HCT116 (cell line): ENCODE measurements at regions not wholly inside any gene's neighbourhood (a gene's known extent, or its start where the extent isn't known, plus 50 kb on each side); places are given as distances from the start of the nearest gene placed in this dataset.

Experiments used
- ATAC-seq: fragments of 200-7000 bp; cut with Tn5 transposase; 2 replicates; pipeline ENCODE4 v1.9.1; 2020; ENCODE audit warnings: mild to moderate bottlenecking, moderate library complexity
- BruUV-seq: library from RNA; stranded (reverse); fragments of 400-500 nt; replicated peaks from 2 replicates; lab custom pipeline; 2021; lab: Mats Ljungman, UMichigan
- CTCF ChIA-PET: fragments of 300-600 bp; sonication (Branson Sonifier 250); formaldehyde crosslinking; loops from one replicate; lab custom pipeline; 2021; ENCODE audit warnings: antibody characterized with exemption; lab: Charles Lee
- POLR2A ChIA-PET: fragments of 300-600, 350-600 bp; sonication (Branson Sonifier 250); formaldehyde crosslinking; loops from one replicate; lab custom pipeline; 2021; ENCODE audit warnings: antibody characterized with exemption; lab: Charles Lee
- RAD21 ChIA-PET, 2 experiments: fragments of 300-600 bp; sonication (Branson Sonifier 250); formaldehyde crosslinking; loops; one replicate each; lab custom pipeline; 2023; ENCODE audit warnings: low total read pairs in 2 of 2; ENCODE audit not compliant: uncharacterized antibody in 2 of 2, unreplicated experiment in 2 of 2, low non-redundant PET in 1 of 2; lab: Charles Lee
- DNase-seq: peaks from one replicate; pipeline ENCODE4 v3.0.0-alpha.2; 2010; ENCODE audit warnings: low read depth, low spot score
- H2AFZ ChIP-seq: fragments of 200-600 bp; shearing (Covaris generic), sonication (generic); 2 replicates; pipeline ENCODE4 v1.6.1; 2017; ENCODE audit warnings: low read depth, mixed run types, mixed read lengths, antibody characterized with exemption, low read length; ENCODE audit not compliant: poor library complexity, severe bottlenecking
- H3K27ac ChIP-seq: 2 replicates; pipeline ENCODE4 v1.5.1; 2012; ENCODE audit warnings: low read depth, low read length
- H3K27me3 ChIP-seq: fragments of 200-600 bp; sonication (generic); 2 replicates; pipeline ENCODE4 v1.6.1; 2016; ENCODE audit warnings: mixed run types, low read length, mixed read lengths; ENCODE audit not compliant: insufficient read depth
- H3K36me3 ChIP-seq, 2 experiments: fragments of 200-500 bp in 1 of 2; fragments of 200-600 bp in 1 of 2; sonication (Bioruptor generic) in 1 of 2; sonication (generic) in 1 of 2; 2 replicates each; pipeline versions ENCODE4 v1.5.1 to v1.6.1; 2014 to 2016; ENCODE audit warnings: low read length in 2 of 2, inconsistent platforms in 1 of 2, mixed read lengths in 1 of 2, mixed run types in 1 of 2; ENCODE audit not compliant: insufficient read depth in 2 of 2, control insufficient read depth in 1 of 2
- H3K4me1 ChIP-seq, 2 experiments: fragments of 200-600 bp in 1 of 2; sonication (generic) in 1 of 2; 2 replicates each; pipeline versions ENCODE4 v1.5.1 to v1.6.1; 2012 to 2017; ENCODE audit warnings: low read length in 2 of 2, inconsistent platforms in 1 of 2, mild to moderate bottlenecking in 1 of 2, mixed read lengths in 1 of 2, mixed run types in 1 of 2, moderate library complexity in 1 of 2; ENCODE audit not compliant: insufficient read depth in 2 of 2, control insufficient read depth in 1 of 2
- H3K4me2 ChIP-seq: fragments of 200-600 bp; sonication (generic); 2 replicates; pipeline ENCODE4 v1.6.1; 2017; ENCODE audit warnings: mixed run types, low read length, mixed read lengths
- H3K4me3 ChIP-seq, 2 experiments: fragments of 200-600 bp in 1 of 2; sonication (generic) in 1 of 2; replicated peaks in 1 of 2; 2 replicates each; pipeline ENCODE4 v1.5.1; 2011 to 2016; ENCODE audit warnings: low read length in 2 of 2, control low read depth in 1 of 2, low read depth in 1 of 2, mild to moderate bottlenecking in 1 of 2, mixed read lengths in 1 of 2, mixed run types in 1 of 2
- H3K79me2 ChIP-seq: fragments of 200-600 bp; sonication (generic); 2 replicates; pipeline ENCODE4 v1.6.1; 2017; ENCODE audit warnings: mild to moderate bottlenecking, mixed run types, low read length, moderate library complexity, mixed read lengths; ENCODE audit not compliant: insufficient read depth
- H3K9ac ChIP-seq: fragments of 200-600 bp; sonication (generic); 2 replicates; pipeline ENCODE4 v1.6.1; 2016; ENCODE audit warnings: low read length, mixed read lengths
- H3K9me2 ChIP-seq: fragments of 200-600 bp; sonication (generic), shearing (Covaris generic); 2 replicates; pipeline ENCODE4 v1.6.1; 2017; ENCODE audit warnings: mixed run types, mild to moderate bottlenecking, moderate library complexity; ENCODE audit not compliant: insufficient read depth
- H3K9me3 ChIP-seq, 2 experiments: fragments of 200-500 bp in 1 of 2; fragments of 200-600 bp in 1 of 2; sonication (Bioruptor generic) in 1 of 2; sonication (generic) in 1 of 2; 2 replicates each; pipeline ENCODE4 v1.6.1; 2014 to 2017; ENCODE audit warnings: low read length in 2 of 2, mixed read lengths in 2 of 2, inconsistent platforms in 1 of 2, low read depth in 1 of 2, mild to moderate bottlenecking in 1 of 2, mixed run types in 1 of 2, moderate library complexity in 1 of 2; ENCODE audit not compliant: control insufficient read depth in 1 of 2, insufficient read depth in 1 of 2
- H4K20me1 ChIP-seq: fragments of 200-600 bp; sonication (generic), shearing (Covaris generic); 2 replicates; pipeline ENCODE4 v1.6.1; 2017; ENCODE audit warnings: mixed run types, mild to moderate bottlenecking, moderate library complexity; ENCODE audit not compliant: insufficient read depth
- ATF3 ChIP-seq: IDR thresholded peaks from 2 replicates; pipeline ENCODE4 v1.6.1; 2012
- CEBPB ChIP-seq: IDR thresholded peaks from 2 replicates; pipeline ENCODE4 v1.6.1; 2012; ENCODE audit warnings: low read depth
- EGR1 ChIP-seq: IDR thresholded peaks from 2 replicates; pipeline ENCODE4 v1.6.1; 2012; ENCODE audit warnings: low read depth
- EZH2 ChIP-seq: fragments of 200-600 bp; sonication (generic); IDR thresholded peaks from 2 replicates; pipeline ENCODE4 v1.6.1; 2017; ENCODE audit warnings: antibody characterized with exemption, mixed run types
- EZH2phosphoT487 ChIP-seq: fragments of 200-600 bp; IDR thresholded peaks from 2 replicates; pipeline ENCODE4 v1.6.1; 2018; ENCODE audit warnings: antibody characterized with exemption, borderline replicate concordance
- FOSL1 ChIP-seq: IDR thresholded peaks from 2 replicates; pipeline ENCODE4 v1.6.1; 2012; ENCODE audit warnings: low read depth
- JUND ChIP-seq: IDR thresholded peaks from 2 replicates; pipeline ENCODE4 v1.6.1; 2012
- POLR2A ChIP-seq: IDR thresholded peaks from 2 replicates; pipeline ENCODE4 v1.7.0; 2011; ENCODE audit warnings: borderline replicate concordance; ENCODE audit not compliant: insufficient read depth, insufficient read length; ENCODE audit errors: extremely low read depth
- RAD21 ChIP-seq: IDR thresholded peaks from 2 replicates; pipeline ENCODE4 v1.6.1; 2012; ENCODE audit warnings: low read depth, mild to moderate bottlenecking
- SRF ChIP-seq: IDR thresholded peaks from 2 replicates; pipeline ENCODE4 v1.6.1; 2012; ENCODE audit warnings: low read depth
- TCF7L2 ChIP-seq: IDR thresholded peaks from 2 replicates; pipeline ENCODE4 v1.7.0; 2011; ENCODE audit warnings: borderline replicate concordance, inconsistent platforms; ENCODE audit not compliant: insufficient read depth, insufficient read length; ENCODE audit errors: extremely low read depth
- YY1 ChIP-seq: IDR thresholded peaks from 2 replicates; pipeline ENCODE4 v1.6.1; 2011; ENCODE audit warnings: low read length, low read depth, moderate library complexity, mild to moderate bottlenecking; ENCODE audit not compliant: insufficient replicate concordance; ENCODE audit errors: extremely low read depth
- intact Hi-C: fragments of 100-400 bp; cut with micrococcal nuclease; formaldehyde crosslinking; loops from 2 replicates; pipeline ENCODE4 v1.10.0; 2022

GRCh38 chr10:62587011-62587410 lies 212.8 kb downstream of the ZNF365 start:
- Histone ChIP-seq H3K4me2 (no peak overlapping the region), H3K27me3 (no peaks in the 10 kb centered on the region), H3K27ac (no peak overlapping the region), H3K4me3 (no peak overlapping the region), H3K9ac (no peak overlapping the region), H3K36me3 (no peaks in the 10 kb centered on the region), H3K9me2 (no peaks in the 10 kb centered on the region), H3K4me1 (no peaks in the 10 kb centered on the region), H3K9me3 (no peaks in the 10 kb centered on the region), H4K20me1 (no peaks in the 10 kb centered on the region), H2AFZ (no peak overlapping the region), H3K79me2 (no peaks in the 10 kb centered on the region)
- CTCF ChIA-PET: no interaction called here
- POLR2A ChIA-PET: no interaction called here
- TF ChIP-seq EZH2phosphoT487 (no peak), TCF7L2 (no peak), EGR1 (no peak), JUND (no peak), FOSL1 (no peak), RAD21 (no peak), EZH2 (no peak), YY1 (no peak)
- ATAC-seq (no peak), DNase-seq (no peak)
- intact Hi-C loops: no loop called here
- RAD21 ChIA-PET: no interaction called here
- BruUV-seq: no TSS peak

DNA sequence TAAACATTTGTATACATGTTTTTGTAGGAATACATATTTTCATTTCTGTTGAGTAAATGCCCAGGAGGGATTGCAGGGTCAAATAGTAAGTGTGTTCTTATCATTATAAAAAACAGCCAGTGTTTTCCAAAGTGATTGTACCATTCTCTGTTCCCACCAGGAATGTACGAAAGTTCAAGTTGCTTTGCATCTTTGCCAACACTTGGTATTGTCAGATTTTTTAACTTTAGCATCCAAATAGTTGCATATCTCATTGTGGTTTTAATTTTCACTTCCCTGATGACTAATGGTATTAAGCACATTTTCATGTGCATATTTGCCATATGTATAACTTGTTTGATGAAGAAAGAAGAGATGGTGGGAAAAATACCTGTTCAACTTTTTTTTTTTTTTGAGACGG lies 213.9 kb downstream of the ZNF365 start:
- BruUV-seq: no TSS peak
- no peak for TF ChIP-seq POLR2A
- no peak for TF ChIP-seq SRF
- TF ChIP-seq EZH2: no peak
- TF ChIP-seq CEBPB: no peak
- TF ChIP-seq ATF3: no peak
- TF ChIP-seq TCF7L2: no peak

More for the DNA sequence above, 213.9 kb downstream of the ZNF365 start:
- Histone ChIP-seq H3K9me2 (no peaks in the 10 kb centered on the region), H4K20me1 (no peaks in the 10 kb centered on the region), H3K9me3 (no peaks in the 10 kb centered on the region), H3K27ac (no peak overlapping the region), H3K4me3 (no peak overlapping the region), H2AFZ (no peak overlapping the region), H3K9ac (no peak overlapping the region), H3K4me1 (no peaks in the 10 kb centered on the region), H3K36me3 (no peaks in the 10 kb centered on the region), H3K79me2 (no peaks in the 10 kb centered on the region), H3K4me2 (no peak overlapping the region), H3K27me3 (no peaks in the 10 kb centered on the region)
- ATAC-seq (no peak), DNase-seq (no peak)
- CTCF ChIA-PET: no interaction called here
- POLR2A ChIA-PET: no interaction called here
- RAD21 ChIA-PET: no interaction called here
- intact Hi-C loops: no loop called here
